M059J (cell line): ENCODE measurements at regions not wholly inside any gene's neighbourhood (a gene's known extent, or its start where the extent isn't known, plus 50 kb on each side); places are given as distances from the start of the nearest gene placed in this dataset.
"Not testable (repeated sequence)": the region's sequence is repeated elsewhere in the genome, so short reads cannot be mapped to it uniquely, and the experiment has no call there.

Source experiments
- DNase-seq: peaks from one replicate; pipeline ENCODE4 v3.0.0-alpha.2; 2012; ENCODE audit warnings: low read depth

DNA sequence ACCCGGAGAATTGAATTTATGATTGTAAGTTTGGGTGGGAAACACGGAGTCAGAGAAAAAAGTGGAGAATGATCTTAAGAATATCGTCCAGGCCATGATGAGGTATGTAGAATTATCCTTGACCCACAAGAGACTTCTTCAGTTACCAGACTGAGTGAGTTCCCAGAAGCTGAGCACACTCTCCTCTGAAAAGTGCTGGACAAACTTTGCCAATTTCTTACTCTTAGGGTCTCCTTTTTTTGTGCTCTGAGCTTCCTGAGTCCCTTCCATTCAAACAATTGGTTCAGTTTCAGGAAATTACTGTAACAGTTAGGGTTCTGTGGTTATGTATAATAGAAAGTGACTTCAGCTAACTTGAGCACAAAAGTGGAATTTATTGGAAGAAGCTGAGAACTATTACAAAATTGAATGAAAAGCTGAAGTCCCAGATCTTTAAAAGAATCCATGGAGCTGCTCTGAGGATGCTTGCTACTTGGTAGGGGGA, 50.6 kb upstream of the EHBP1 start:
- peak; percentile 31 for DNase-seq

- DNase-seq = peak; percentile 98
Observed at GRCh38 chr2:62654423-62654791, 51.1 kb upstream of the EHBP1 start.

DNA sequence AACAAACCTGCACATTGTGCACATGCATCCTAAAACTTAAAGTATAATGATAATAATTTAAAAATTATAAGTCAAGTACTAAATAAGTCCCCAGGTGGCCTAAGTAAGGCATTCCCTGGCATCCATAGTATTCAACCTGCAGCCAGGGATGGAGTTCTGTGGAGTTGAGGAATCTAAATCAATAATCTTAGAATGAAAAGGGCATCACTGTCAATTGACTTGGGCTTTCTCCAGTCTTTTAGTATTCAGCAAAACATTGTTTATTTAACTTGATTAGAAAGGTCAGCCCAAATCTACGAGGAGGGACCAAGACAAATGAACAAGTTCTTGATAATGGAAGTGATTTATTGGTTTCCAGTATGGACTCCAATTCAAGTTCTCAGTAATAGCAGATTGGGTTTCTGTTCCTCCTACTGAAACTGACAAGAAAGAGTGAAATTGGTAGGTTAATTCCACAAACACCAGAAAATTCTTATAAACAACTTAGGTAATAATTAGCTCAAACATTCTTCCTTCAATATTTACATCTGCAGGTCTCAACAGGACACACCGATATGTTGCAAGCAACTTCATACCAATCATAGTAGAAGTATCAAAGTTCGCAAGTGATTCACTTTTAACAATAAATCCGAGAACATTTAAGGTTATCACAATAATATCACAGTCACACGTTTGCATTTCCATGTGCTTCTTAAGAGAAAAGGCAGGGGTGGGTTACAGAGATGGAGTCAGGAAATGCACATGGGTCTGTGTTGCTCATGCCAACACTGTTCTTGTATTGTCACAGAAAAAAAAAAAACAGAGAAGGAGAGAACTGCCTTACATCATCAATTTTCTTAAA, 51.7 kb upstream of the EHBP1 start:
- DNase-seq = no peak

DNA sequence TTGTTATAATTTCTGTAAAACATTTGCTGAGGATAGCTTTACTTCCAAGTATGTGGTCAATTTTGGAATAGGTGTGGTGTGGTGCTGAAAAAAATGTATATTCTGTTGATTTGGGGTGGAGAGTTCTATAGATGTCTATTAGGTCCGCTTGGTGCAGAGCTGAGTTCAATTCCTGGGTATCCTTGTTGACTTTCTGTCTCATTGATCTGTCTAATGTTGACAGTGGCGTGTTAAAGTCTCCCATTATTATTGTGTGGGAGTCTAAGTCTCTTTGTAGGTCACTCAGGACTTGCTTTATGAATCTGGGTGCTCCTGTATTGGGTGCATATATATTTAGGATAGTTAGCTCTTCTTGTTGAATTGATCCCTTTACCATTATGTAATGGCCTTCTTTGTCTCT, 56.4 kb upstream of the EHBP1 start:
- not testable (repeated sequence) for DNase-seq

DNA sequence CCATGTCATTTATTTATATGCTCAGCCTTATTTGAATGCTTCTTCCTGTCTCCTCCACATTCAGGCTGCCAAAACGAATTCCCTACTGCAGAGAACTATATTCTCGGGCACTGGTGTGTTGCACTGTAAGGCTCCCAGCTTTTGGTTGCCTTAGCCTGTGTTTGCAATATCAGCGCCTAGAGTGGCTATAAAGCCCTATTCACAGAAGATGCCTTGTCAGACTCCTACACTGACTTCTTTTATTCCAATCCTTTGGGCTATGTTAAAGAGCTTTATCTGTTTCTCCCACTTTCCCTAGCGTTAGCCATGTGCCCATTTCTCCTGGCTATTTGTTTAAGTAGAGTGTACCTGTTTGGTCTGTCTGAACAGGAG, 62.4 kb upstream of the EHBP1 start:
- no peak for DNase-seq

DNA sequence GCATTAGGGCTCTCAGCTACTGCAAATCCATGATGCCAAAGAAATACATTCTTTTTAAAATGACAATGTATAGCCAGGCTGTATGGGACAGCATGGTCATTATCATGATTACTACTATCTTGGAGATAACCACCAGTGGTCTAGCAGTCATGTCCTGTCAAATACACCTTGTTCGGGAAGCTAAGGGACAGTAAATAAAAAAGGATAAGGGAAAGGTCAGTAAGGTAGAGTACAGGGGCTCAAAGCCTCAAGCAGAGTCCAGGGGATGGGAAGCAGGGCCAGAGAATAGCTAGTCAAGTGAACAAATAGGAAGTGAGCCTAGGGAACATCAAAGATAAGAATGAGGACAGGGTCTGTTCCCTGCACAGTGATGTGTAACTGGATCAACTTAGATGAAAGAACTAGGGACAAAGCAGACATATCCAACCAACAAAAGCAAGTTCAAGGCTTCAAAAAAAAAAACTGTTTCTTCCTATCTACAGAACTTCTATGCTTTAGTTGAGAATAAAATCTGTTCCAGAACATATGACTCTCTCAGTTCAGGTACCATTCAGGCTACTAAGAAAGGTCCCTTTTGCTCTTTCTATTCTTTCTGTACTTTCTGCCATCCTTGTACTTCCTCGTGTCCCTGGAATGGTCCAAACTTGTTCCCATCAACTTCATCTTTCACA, 62.9 kb upstream of the EHBP1 start:
- DNase-seq = no peak

- no peak for DNase-seq
Observed at GRCh38 chr2:62641936-62642335, 63.6 kb upstream of the EHBP1 start.

- DNase-seq = peak; percentile 71
Observed at GRCh38 chr2:62641410-62641843, 64.1 kb upstream of the EHBP1 start.

DNA sequence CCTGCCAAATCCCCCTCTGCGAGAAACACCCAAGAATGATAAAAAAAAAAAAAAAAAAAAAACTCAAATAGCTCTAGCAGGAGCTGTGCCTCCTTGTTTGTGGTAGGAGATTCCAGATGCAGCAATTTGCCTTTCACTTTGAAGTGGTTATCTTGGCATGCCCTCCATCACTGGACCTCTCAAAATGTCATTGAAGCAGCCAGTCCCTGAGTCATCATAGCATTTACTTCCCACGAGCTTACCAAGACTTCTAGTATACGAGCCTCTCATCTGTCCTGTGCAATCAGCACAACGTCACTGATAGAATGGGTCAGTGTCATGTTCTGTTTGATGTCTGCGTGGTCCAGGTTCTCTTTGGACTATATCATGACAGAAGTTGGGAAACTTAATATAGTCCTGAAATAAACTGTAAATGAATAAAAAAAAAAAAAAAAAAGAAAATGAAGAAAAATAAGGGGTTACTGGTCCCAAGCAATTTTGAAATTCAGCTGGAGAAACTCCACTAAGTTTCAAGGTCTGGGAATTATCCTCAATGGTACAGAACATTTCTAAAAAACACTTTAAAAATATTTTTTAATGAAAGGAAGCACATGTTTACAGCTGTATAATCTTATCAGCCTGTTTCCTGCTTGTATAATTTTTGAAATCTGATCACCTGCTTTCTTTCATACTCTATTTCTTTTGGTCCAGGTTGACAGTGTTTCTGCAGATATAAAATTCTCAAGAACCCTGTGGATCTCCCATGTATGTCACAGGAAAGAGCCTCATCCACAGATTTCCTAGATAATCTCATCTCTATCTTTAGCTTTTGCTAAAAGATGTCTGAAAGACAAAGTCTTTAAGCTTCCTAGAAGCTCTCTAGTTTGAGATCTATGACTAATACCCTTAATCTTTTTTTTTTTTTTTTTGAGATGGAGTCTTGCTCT, 74.1 kb upstream of the EHBP1 start:
- DNase-seq = peak; percentile 71

DNA sequence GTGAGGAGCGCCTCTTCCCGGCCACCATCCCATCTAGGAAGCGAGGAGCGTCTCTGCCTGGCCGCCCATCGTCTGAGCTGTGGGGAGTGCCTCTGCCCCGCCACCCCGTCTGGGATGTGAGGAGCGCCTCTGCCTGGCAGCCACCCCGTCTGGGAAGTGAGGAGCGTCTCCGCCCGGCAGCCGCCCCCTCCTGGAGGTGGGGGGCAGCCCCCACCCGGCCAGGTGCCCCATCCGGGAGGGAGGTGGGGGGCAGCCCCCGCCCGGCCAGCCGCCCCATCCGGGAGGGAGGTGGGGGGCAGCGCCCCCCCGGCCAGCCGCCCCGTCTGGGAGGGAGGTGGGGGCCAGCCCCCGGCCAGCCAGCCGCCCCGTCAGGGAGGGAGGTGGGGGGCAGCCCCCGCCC, 75.3 kb upstream of the EHBP1 start:
- DNase-seq = not testable (repeated sequence)

DNA sequence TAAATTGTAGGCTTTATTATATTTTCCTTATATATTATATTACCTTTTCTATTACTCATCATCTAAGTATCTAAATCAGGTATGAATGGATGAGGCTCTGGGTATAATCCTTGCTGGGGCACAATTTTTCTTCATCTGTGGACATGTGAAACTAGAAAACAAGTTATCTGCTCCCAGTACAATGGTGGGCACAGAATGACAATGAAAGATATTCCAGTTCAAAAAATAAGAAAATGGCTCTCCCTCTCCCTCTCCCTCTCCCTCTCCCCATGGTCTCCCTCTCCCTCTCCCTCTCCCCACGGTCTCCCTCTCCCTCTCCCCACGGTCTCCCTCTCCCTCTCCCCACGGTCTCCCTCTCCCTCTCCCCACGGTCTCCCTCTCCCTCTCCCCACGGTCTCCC, 76.2 kb upstream of the EHBP1 start:
- not testable (repeated sequence) for DNase-seq

DNA sequence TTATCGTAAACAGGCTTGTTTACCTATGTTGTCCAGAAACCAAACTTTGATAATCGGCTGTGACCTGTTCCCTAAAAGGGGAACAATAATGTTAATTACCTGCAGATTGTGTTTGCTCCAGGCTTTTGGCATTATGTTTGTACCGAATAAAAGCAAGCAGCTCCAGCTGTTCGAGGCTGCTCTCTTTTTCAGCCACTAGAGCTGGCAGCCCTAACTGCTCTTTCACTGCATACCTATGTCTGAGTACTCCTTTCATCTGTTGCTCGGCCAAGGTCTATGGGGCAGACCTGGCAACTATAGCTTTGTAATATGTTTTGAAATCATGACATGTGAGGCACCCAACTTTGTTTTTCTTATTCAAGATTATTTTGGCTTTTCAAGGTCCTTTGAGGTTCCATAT, 77.8 kb upstream of the EHBP1 start:
- DNase-seq = no peak

- no peak for DNase-seq
Observed at GRCh38 chr2:62624855-62625254, 80.7 kb upstream of the EHBP1 start.

DNA sequence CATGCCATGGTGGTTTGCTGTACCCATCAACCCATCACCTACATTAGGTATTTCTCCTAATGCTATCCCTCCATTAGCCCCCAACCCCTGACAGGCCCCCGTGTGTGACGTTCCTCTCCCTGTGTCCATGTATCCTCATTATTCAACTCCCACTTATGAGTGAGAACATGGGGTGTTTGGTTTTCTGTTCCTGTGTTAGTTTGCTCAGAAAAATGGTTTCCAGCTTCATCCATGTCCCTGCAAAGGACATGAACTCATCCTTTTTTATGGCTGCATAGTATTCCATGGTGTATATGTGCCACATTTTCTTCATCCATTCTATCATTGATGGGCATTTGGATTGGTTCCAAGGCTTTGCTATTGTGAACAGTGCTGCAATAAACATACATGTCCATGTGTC, 89.0 kb upstream of the EHBP1 start:
- DNase-seq = not testable (repeated sequence)

DNA sequence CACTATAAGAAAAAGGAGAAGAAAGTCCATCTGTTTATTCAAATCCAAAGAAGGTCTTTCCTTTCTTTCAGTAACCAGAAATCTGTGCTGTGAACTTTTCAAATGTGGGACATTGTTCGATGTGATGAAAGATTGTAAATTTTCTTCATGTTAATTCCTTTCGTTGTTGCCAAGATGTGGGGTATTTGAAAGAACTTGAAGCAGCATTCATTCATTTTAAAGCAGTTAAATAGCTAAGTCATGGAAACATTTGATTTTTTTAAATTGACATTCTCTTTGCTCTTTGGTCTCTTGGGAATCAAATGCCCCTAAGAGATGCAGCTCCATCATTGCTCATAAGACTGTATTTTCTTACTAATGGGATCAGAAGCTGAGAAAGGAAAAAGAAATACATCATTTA, 93.7 kb upstream of the EHBP1 start:
- no peak for DNase-seq

GRCh38 chr2:62605471-62605870, 99.5 kb upstream of the TMEM17 start:
- not testable (repeated sequence) for DNase-seq

DNA sequence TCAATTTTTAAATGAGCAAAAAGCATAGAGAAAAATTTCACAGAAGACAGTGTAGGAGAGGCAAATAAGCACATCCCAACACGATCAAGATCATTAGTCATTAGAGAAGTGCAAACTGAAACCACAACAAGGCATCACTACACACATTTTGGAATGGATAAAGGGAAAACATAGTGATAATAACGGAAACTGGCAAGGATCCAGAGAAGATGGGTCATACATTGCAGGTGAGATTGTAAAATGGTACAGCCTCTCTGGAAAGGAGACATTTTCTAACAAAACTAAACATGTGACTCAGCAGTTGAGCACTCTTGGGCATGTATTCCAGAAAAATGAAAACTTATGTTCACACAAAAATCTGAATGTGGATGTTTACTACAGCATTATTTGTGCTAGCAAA, 98.3 kb upstream of the TMEM17 start:
- peak; percentile 58 for DNase-seq

DNA sequence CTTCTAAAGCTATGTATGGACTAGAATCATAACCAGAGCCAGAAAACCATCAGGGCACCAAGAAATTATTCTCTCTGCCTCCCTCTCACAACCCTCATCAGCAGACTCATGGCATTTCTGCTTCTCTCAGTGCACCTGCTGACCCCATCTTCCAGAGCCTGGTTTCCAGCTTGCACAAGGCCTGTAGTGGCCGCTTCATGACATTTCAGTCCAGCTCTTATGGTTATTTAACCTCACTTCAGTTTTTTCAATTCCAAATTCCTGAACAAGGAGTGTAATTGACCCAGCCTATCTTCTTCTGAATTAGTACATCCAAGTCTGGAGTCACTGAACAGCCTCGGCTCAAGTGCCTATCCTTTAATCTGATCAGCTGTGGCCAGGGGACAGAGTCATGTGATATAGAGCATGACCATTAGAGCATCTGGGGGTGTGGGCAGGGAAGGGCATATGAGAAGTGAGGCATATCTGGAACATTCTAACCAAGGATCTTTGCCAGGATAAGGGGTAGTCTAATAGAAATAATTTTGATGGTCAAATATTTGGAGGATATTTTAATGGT, 97.2 kb upstream of the TMEM17 start:
- DNase-seq = no peak

DNA sequence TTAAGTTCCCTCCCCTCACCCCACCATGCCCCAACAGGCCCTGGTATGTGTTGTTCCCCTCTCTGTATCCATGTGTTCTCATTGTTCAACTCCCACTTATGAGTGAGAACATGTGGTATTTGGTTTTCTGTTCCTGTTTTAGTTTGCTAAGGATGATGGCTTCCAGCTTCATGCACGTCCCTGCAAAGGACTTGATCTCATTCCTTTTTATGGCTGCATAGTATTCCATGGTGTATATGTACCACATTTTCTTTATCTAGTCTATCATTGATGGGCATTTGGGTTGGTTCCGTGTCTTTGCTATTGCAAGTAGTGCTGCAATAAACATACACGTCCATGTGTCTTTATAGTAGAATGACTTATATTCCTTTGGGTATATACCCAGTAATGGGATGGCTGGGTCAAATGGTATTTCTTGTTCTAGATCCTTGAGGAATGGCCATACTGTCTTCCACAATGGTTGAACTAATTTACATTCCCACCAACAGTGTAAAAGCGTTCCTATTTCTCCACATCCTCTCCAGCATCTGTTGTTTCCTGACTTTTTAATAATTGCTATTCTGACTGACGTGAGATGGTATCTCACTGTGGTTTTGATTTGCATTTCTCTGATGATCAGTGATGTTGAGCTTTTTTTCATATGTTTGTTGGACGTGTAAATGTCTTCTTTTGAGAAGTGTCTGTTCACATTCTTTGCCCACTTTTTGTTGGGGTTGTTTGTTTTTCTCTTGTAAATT, 93.8 kb upstream of the TMEM17 start:
- DNase-seq = not testable (repeated sequence)

- peak; percentile 23 for DNase-seq
Observed at GRCh38 chr2:62597323-62597722, 91.3 kb upstream of the TMEM17 start.
